Nephron progenitor cell (in vitro differentiated cells): ENCODE measurements at regions not wholly inside any gene's neighbourhood (a gene's known extent, or its start where the extent isn't known, plus 50 kb on each side); places are given as distances from the start of the nearest gene placed in this dataset.

Experiments
- DNase-seq: peaks from one replicate; pipeline ENCODE4 v3.0.0; 2021
- H3K27ac Mint-ChIP-seq: 2 replicates; pipeline ENCODE4 v1.8.0; 2021; ENCODE audit warnings: mild to moderate bottlenecking, moderate library complexity, mixed read lengths
- H3K27me3 Mint-ChIP-seq: 2 replicates; pipeline ENCODE4 v1.8.0; 2021; ENCODE audit warnings: mild to moderate bottlenecking, low read depth, mixed read lengths; ENCODE audit not compliant: poor library complexity
- H3K36me3 Mint-ChIP-seq: 2 replicates; pipeline ENCODE4 v1.8.0; 2021; ENCODE audit warnings: low read depth, mixed read lengths
- H3K4me1 Mint-ChIP-seq: 2 replicates; pipeline ENCODE4 v1.8.0; 2021; ENCODE audit warnings: mixed read lengths
- H3K4me3 Mint-ChIP-seq: 2 replicates; pipeline ENCODE4 v1.8.0; 2021; ENCODE audit warnings: mild to moderate bottlenecking, moderate library complexity, mixed read lengths
- H3K9me3 Mint-ChIP-seq: 2 replicates; pipeline ENCODE4 v1.8.0; 2021; ENCODE audit warnings: mild to moderate bottlenecking, moderate library complexity, mixed read lengths
- CTCF ChIP-seq: fragments of 200-600 bp; sonication (generic); IDR thresholded peaks from 2 replicates; pipeline ENCODE4 v1.5.0; 2021; ENCODE audit warnings: antibody characterized with exemption

GRCh38 chr20:48414786-48415185 is 413.0 kb downstream of the PREX1 start:
- peaks cover 37% of the 10 kb centered on the region for H3K4me1 Mint-ChIP-seq
- H3K27ac Mint-ChIP-seq: no peak overlapping the region
- DNase-seq: no peak
- no peak overlapping the region for H3K4me3 Mint-ChIP-seq
- no peak for TF ChIP-seq CTCF
- H3K9me3 Mint-ChIP-seq: peaks cover 4% of the 10 kb centered on the region
- peaks cover 11% of the 10 kb centered on the region for H3K27me3 Mint-ChIP-seq
- H3K36me3 Mint-ChIP-seq: no peaks in the 10 kb centered on the region

- Mint-ChIP-seq H3K27me3 (peaks cover 11% of the 10 kb centered on the region), H3K9me3 (peaks cover 4% of the 10 kb centered on the region)
- no peak for TF ChIP-seq CTCF
Observed at GRCh38 chr20:48411919-48412522, 415.8 kb downstream of the PREX1 start.

GRCh38 chr20:48411245-48411644 is 416.6 kb downstream of the PREX1 start:
- no peak for DNase-seq
- peaks cover 42% of the 10 kb centered on the region for H3K4me1 Mint-ChIP-seq

More at GRCh38 chr20:48411919-48412522, 415.8 kb downstream of the PREX1 start:
- H3K36me3 Mint-ChIP-seq: no peaks in the 10 kb centered on the region
- H3K4me3 Mint-ChIP-seq: no peak overlapping the region
- no peak for DNase-seq
- H3K27ac Mint-ChIP-seq: no peak overlapping the region
- H3K4me1 Mint-ChIP-seq: peaks cover 42% of the 10 kb centered on the region

GRCh38 chr20:48409055-48409615 is 418.7 kb downstream of the PREX1 start:
- peaks cover 4% of the 10 kb centered on the region for H3K9me3 Mint-ChIP-seq
- H3K27ac Mint-ChIP-seq: no peak overlapping the region
- no peak overlapping the region for H3K4me3 Mint-ChIP-seq
- TF ChIP-seq CTCF: no peak
- no peaks in the 10 kb centered on the region for H3K36me3 Mint-ChIP-seq
- DNase-seq: no peak
- H3K4me1 Mint-ChIP-seq: peaks cover 39% of the 10 kb centered on the region
- H3K27me3 Mint-ChIP-seq: peaks cover 15% of the 10 kb centered on the region

More at GRCh38 chr20:48411245-48411644, 416.6 kb downstream of the PREX1 start:
- Mint-ChIP-seq H3K4me3 (no peak overlapping the region), H3K9me3 (peaks cover 4% of the 10 kb centered on the region), H3K27me3 (peaks cover 11% of the 10 kb centered on the region), H3K27ac (no peak overlapping the region), H3K36me3 (no peaks in the 10 kb centered on the region)
- no peak for TF ChIP-seq CTCF

- H3K27ac Mint-ChIP-seq: no peak overlapping the region
- no peaks in the 10 kb centered on the region for H3K36me3 Mint-ChIP-seq
- peaks cover 11% of the 10 kb centered on the region for H3K27me3 Mint-ChIP-seq
Observed at GRCh38 chr20:48407710-48408109, 420.1 kb downstream of the PREX1 start.

More at GRCh38 chr20:48407710-48408109, 420.1 kb downstream of the PREX1 start:
- Mint-ChIP-seq H3K4me3 (no peak overlapping the region), H3K9me3 (peaks cover 3% of the 10 kb centered on the region), H3K4me1 (peaks cover 39% of the 10 kb centered on the region)
- DNase-seq: no peak
- no peak for TF ChIP-seq CTCF
